Thyroid gland (tissue), 4 donors: ENCODE measurements at regions not wholly inside any gene's neighbourhood (a gene's known extent, or its start where the extent isn't known, plus 50 kb on each side); places are given as distances from the start of the nearest gene placed in this dataset.

Source experiments
- DNase-seq, 2 donors: peaks; one replicate each; pipeline ENCODE4 v3.0.0-alpha.2; 2019
- H3K27ac ChIP-seq, 3 donors: fragments of 200-600 bp; sonication (generic); 1 replicate in 2 of 3; 2 replicates in 1 of 3; pipeline ENCODE4 v1.5.1; 2016 to 2019; ENCODE audit warnings: mild to moderate bottlenecking in 1 of 3, moderate library complexity in 1 of 3
- H3K27me3 ChIP-seq: fragments of 200-600 bp; sonication (generic); one replicate; pipeline ENCODE4 v1.5.1; 2019
- H3K36me3 ChIP-seq, 2 donors: fragments of 200-600 bp; sonication (generic); one replicate each; pipeline ENCODE4 v1.5.1; 2016 to 2019
- H3K4me1 ChIP-seq, 2 donors: fragments of 200-600 bp; sonication (generic); one replicate each; pipeline ENCODE4 v1.5.1; 2017 to 2019
- H3K4me3 ChIP-seq, 3 donors: fragments of 200-600 bp; sonication (generic); replicated peaks in 1 of 3; 1 replicate in 2 of 3; 2 replicates in 1 of 3; pipeline ENCODE4 v1.5.1; 2016; ENCODE audit warnings: mild to moderate bottlenecking in 1 of 3
- H3K9me3 ChIP-seq: fragments of 200-600 bp; sonication (generic); one replicate; pipeline ENCODE4 v1.5.1; 2017
- POLR2A ChIP-seq, 2 donors: fragments of 450-650 bp; IDR thresholded peaks; one replicate each; pipeline ENCODE4 v1.6.1; 2017; ENCODE audit warnings: antibody characterized with exemption in 2 of 2, mild to moderate bottlenecking in 2 of 2, moderate library complexity in 1 of 2
- WGBS, 2 donors: methylation state at CpG; one replicate each; pipeline ENCODE4 v1.1.5; 2017; 5-methylcytosine and 5-hydroxymethylcytosine counted together
- intact Hi-C: fragments of 100-400 bp; cut with DNase I; formaldehyde crosslinking; loops from one replicate; pipeline ENCODE4 v1.15.1; 2023
- TF ChIP-seq, protein P1 (sequence below), 6 experiments: fragments of 200-600 bp in 3 of 6; fragments of 450-650 bp in 3 of 6; sonication (generic) in 3 of 6; IDR thresholded peaks; one replicate each; pipeline ENCODE4 v1.5.1; 2016 to 2019; ENCODE audit warnings: antibody characterized with exemption in 6 of 6, mild to moderate bottlenecking in 2 of 6, inconsistent platforms in 1 of 6, moderate library complexity in 1 of 6

GRCh38 chr18:39348757-39349156 lies 1783.2 kb upstream of the CELF4 start:
- Histone ChIP-seq H3K4me1 (no peaks in the 10 kb centered on the region), H3K27ac (no peak overlapping the region), H3K36me3 (no peaks in the 10 kb centered on the region), H3K4me3 (no peak overlapping the region), H3K9me3 (no peaks in the 10 kb centered on the region), H3K27me3 (no peaks in the 10 kb centered on the region)
- TF ChIP-seq POLR2A (IDR thresholded peaks at IDR 0.05), result no peak
- TF ChIP-seq, protein P1, sequence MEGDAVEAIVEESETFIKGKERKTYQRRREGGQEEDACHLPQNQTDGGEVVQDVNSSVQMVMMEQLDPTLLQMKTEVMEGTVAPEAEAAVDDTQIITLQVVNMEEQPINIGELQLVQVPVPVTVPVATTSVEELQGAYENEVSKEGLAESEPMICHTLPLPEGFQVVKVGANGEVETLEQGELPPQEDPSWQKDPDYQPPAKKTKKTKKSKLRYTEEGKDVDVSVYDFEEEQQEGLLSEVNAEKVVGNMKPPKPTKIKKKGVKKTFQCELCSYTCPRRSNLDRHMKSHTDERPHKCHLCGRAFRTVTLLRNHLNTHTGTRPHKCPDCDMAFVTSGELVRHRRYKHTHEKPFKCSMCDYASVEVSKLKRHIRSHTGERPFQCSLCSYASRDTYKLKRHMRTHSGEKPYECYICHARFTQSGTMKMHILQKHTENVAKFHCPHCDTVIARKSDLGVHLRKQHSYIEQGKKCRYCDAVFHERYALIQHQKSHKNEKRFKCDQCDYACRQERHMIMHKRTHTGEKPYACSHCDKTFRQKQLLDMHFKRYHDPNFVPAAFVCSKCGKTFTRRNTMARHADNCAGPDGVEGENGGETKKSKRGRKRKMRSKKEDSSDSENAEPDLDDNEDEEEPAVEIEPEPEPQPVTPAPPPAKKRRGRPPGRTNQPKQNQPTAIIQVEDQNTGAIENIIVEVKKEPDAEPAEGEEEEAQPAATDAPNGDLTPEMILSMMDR (IDR thresholded peaks at IDR 0.05), result no peak
- WGBS, 2 donors, result 92 to 94% methylated on average over 3 of the region's 3 CpGs
- DNase-seq, result no peak
- intact Hi-C loops, result no loop called here

GRCh38 chr18:39347701-39348100 lies 1782.1 kb upstream of the CELF4 start:
- DNase-seq, result no peak
- no peak for TF ChIP-seq POLR2A (IDR thresholded peaks at IDR 0.05)
- TF ChIP-seq, protein P1 (IDR thresholded peaks at IDR 0.05), result no peak
- 59 to 87% methylated on average over 3 to 5 of the region's 5 CpGs for WGBS, 2 donors

GRCh38 chr18:39346916-39347315 lies 1781.3 kb upstream of the CELF4 start:
- Histone ChIP-seq H3K36me3 (no peaks in the 10 kb centered on the region), H3K27ac (no peak overlapping the region), H3K9me3 (no peaks in the 10 kb centered on the region), H3K4me3 (no peak overlapping the region), H3K4me1 (no peaks in the 10 kb centered on the region), H3K27me3 (no peaks in the 10 kb centered on the region)
- intact Hi-C loops, result no loop called here
- WGBS, 2 donors, result 96% methylated on average over 1 of the region's 1 CpG
- TF ChIP-seq, protein P1 (IDR thresholded peaks at IDR 0.05), result no peak
- TF ChIP-seq POLR2A (IDR thresholded peaks at IDR 0.05), result no peak
- DNase-seq, result no peak

More at GRCh38 chr18:39347701-39348100, 1782.1 kb upstream of the CELF4 start:
- Histone ChIP-seq H3K27ac (no peak overlapping the region), H3K27me3 (no peaks in the 10 kb centered on the region), H3K4me3 (no peak overlapping the region), H3K4me1 (no peaks in the 10 kb centered on the region), H3K36me3 (no peaks in the 10 kb centered on the region), H3K9me3 (no peaks in the 10 kb centered on the region)
- intact Hi-C loops, result no loop called here

- intact Hi-C loops, result no loop called here
- H3K27me3 ChIP-seq, result no peaks in the 10 kb centered on the region
- no peaks in the 10 kb centered on the region for H3K9me3 ChIP-seq
- H3K4me3 ChIP-seq, result no peak overlapping the region
- H3K4me1 ChIP-seq, result no peaks in the 10 kb centered on the region
- H3K27ac ChIP-seq, result no peak overlapping the region
- DNase-seq, result no peak
- no peak for TF ChIP-seq POLR2A (IDR thresholded peaks at IDR 0.05)
- TF ChIP-seq, protein P1 (IDR thresholded peaks at IDR 0.05), result no peak
- H3K36me3 ChIP-seq, result no peaks in the 10 kb centered on the region
- WGBS, 2 donors, result 83 to 90% methylated on average over 2 of the region's 2 CpGs
These were observed 1779.7 kb upstream of the CELF4 start for GRCh38 chr18:39345321-39345720.

DNA sequence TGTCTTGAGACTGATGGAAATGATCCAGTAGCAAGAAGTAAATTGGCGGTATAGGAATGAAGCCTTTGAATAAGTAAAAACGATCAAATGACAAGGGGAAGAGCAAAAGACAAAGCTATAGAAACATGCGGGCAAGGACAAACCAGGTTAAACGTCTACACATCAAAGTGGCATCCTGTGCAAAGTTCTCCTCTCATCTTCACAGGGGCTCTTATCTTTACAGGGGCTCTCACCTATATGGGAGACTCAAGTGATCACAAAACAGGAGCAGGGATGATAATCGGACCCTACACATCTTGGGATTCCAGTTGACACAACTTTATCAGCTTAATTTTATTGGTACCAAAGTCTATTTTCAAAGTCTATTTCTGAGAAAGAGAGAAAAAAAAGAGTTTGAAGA lies 1778.9 kb upstream of the CELF4 start:
- Histone ChIP-seq H3K9me3 (no peaks in the 10 kb centered on the region), H3K27me3 (no peaks in the 10 kb centered on the region), H3K27ac (no peak overlapping the region), H3K4me3 (no peak overlapping the region), H3K36me3 (no peaks in the 10 kb centered on the region), H3K4me1 (no peaks in the 10 kb centered on the region)
- 82 to 87% methylated on average over 5 of the region's 5 CpGs for WGBS, 2 donors
- intact Hi-C loops, result no loop called here
- no peak for DNase-seq
- no peak for TF ChIP-seq POLR2A (IDR thresholded peaks at IDR 0.05)
- TF ChIP-seq, protein P1 (IDR thresholded peaks at IDR 0.05), result no peak
